Liver (tissue), 8 donors: ENCODE measurements at regions not wholly inside any gene's neighbourhood (a gene's known extent, or its start where the extent isn't known, plus 50 kb on each side); places are given as distances from the start of the nearest gene placed in this dataset.

ENCODE experiments used
- DNase-seq: peaks from one replicate; pipeline ENCODE4 v3.0.0-alpha.2; 2017; ENCODE audit warnings: low spot score
- H3K27ac ChIP-seq, 2 donors: one replicate each; pipeline ENCODE4 v1.7.0; 2013; ENCODE audit warnings: inconsistent platforms in 2 of 2, low read length in 2 of 2, control low read depth in 1 of 2, low read depth in 1 of 2, mild to moderate bottlenecking in 1 of 2
- H3K27me3 ChIP-seq, 4 donors: one replicate each; pipeline versions ENCODE4 v1.6.1 to v1.7.0; 2013; ENCODE audit warnings: low read length in 3 of 4, inconsistent platforms in 1 of 4, mild to moderate bottlenecking in 1 of 4, moderate library complexity in 1 of 4; ENCODE audit not compliant: control insufficient read depth in 4 of 4, insufficient read depth in 4 of 4
- H3K36me3 ChIP-seq, 4 donors: one replicate each; pipeline versions ENCODE4 v1.6.1 to v1.7.0; 2013; ENCODE audit warnings: low read length in 3 of 4, mild to moderate bottlenecking in 3 of 4, low read depth in 1 of 4, moderate library complexity in 1 of 4; ENCODE audit not compliant: control insufficient read depth in 4 of 4, insufficient read depth in 3 of 4
- H3K4me1 ChIP-seq, 4 donors: one replicate each; pipeline versions ENCODE4 v1.6.1 to v1.7.0; 2013; ENCODE audit warnings: low read length in 3 of 4, mild to moderate bottlenecking in 3 of 4, moderate library complexity in 1 of 4; ENCODE audit not compliant: control insufficient read depth in 4 of 4, insufficient read depth in 4 of 4
- H3K4me3 ChIP-seq, 3 donors: one replicate each; pipeline versions ENCODE4 v1.6.1 to v1.7.0; 2013; ENCODE audit warnings: low read length in 3 of 3, control low read depth in 1 of 3, low read depth in 1 of 3, mild to moderate bottlenecking in 1 of 3
- H3K9ac ChIP-seq, 2 donors: one replicate each; pipeline ENCODE4 v1.7.0; 2013; ENCODE audit warnings: low read length in 2 of 2, mild to moderate bottlenecking in 2 of 2, moderate library complexity in 2 of 2, control low read depth in 1 of 2, low read depth in 1 of 2
- H3K9me3 ChIP-seq, 4 donors: one replicate each; pipeline versions ENCODE4 v1.6.1 to v1.7.0; 2013; ENCODE audit warnings: low read length in 3 of 4; ENCODE audit not compliant: control insufficient read depth in 4 of 4
- CTCF ChIP-seq: fragments of 150-350 bp; IDR thresholded peaks from 2 replicates; pipeline ENCODE4 v1.5.1; 2017; ENCODE audit warnings: improper control_type of control experiment, low read depth, low read length; ENCODE audit not compliant: missing input control
- EGR1 ChIP-seq, 2 donors: IDR thresholded peaks; 2 replicates each; pipeline ENCODE4 v1.6.1; 2016 to 2018; ENCODE audit warnings: antibody characterized with exemption in 2 of 2, low read depth in 2 of 2
- FOXA1 ChIP-seq: IDR thresholded peaks from 2 replicates; pipeline ENCODE4 v1.6.1; 2016; ENCODE audit warnings: antibody characterized with exemption
- GABPA ChIP-seq, 2 donors: IDR thresholded peaks in 1 of 2; conservative IDR thresholded peaks in 1 of 2; 2 replicates each; pipeline ENCODE4 v1.6.1; 2016; ENCODE audit warnings: antibody characterized with exemption in 2 of 2, mild to moderate bottlenecking in 1 of 2, moderate library complexity in 1 of 2
- HNF4A ChIP-seq, 2 donors: conservative IDR thresholded peaks; 2 replicates each; pipeline ENCODE4 v1.6.1; 2016; ENCODE audit warnings: antibody characterized with exemption in 2 of 2, mild to moderate bottlenecking in 2 of 2
- HNF4G ChIP-seq: IDR thresholded peaks from 2 replicates; pipeline ENCODE4 v1.6.1; 2016; ENCODE audit warnings: antibody characterized with exemption
- JUND ChIP-seq, 2 donors: IDR thresholded peaks; 2 replicates each; pipeline ENCODE4 v1.6.1; 2016; ENCODE audit warnings: antibody characterized with exemption in 2 of 2
- MAX ChIP-seq: IDR thresholded peaks from 2 replicates; pipeline ENCODE4 v1.6.1; 2016; ENCODE audit warnings: antibody characterized with exemption
- NR2F2 ChIP-seq: IDR thresholded peaks from 2 replicates; pipeline ENCODE4 v1.6.1; 2016; ENCODE audit warnings: antibody characterized with exemption
- RAD21 ChIP-seq, 2 donors: IDR thresholded peaks; 2 replicates each; pipeline ENCODE4 v1.6.1; 2016; ENCODE audit warnings: antibody characterized with exemption in 2 of 2, mild to moderate bottlenecking in 2 of 2
- REST ChIP-seq: IDR thresholded peaks from 2 replicates; pipeline ENCODE4 v1.6.1; 2016; ENCODE audit warnings: antibody characterized with exemption, mild to moderate bottlenecking
- RXRA ChIP-seq, 2 donors: IDR thresholded peaks; 2 replicates each; pipeline ENCODE4 v1.6.1; 2017 to 2018; ENCODE audit warnings: antibody characterized with exemption in 2 of 2, mild to moderate bottlenecking in 1 of 2
- TAF1 ChIP-seq: conservative IDR thresholded peaks from 2 replicates; pipeline ENCODE4 v1.6.1; 2016; ENCODE audit warnings: antibody characterized with exemption, mild to moderate bottlenecking
- YY1 ChIP-seq: IDR thresholded peaks from 2 replicates; pipeline ENCODE4 v1.6.1; 2016; ENCODE audit warnings: antibody characterized with exemption, mild to moderate bottlenecking
- WGBS: extraction: QIAGEN DNeasy Blood & Tissue Kit; methylation state at CpG from one replicate; pipeline ENCODE4 v1.1.7; 2013; 5-methylcytosine and 5-hydroxymethylcytosine counted together
- donor health status: healthy.
- donor health status: healthy.
- donor health status: healthy.
- donor health status: healthy.
- donor health status: healthy.

- Histone ChIP-seq H3K4me3 (no peak overlapping the region), H3K9ac (no peak overlapping the region), H3K27ac (no peak overlapping the region), H3K4me1 (no peaks in the 10 kb centered on the region), H3K36me3 (no peaks in the 10 kb centered on the region), H3K27me3 (no peaks in the 10 kb centered on the region), H3K9me3 (peaks cover 0 to 4% (median 0%) of the 10 kb centered on the region in 4 donors)
- WGBS = 60% methylated on average over 2 of the region's 2 CpGs
- TF ChIP-seq TAF1 (no peak), YY1 (no peak), RXRA (IDR thresholded peaks at IDR 0.05) (no peak), MAX (no peak), EGR1 (IDR thresholded peaks at IDR 0.05; ENCODE audit: low read depth in 2 of 2) (no peak), HNF4A (conservative IDR thresholded peaks at IDR 0.05) (no peak), FOXA1 (no peak), HNF4G (no peak), CTCF (no peak)
- no peak for DNase-seq
Measured at GRCh38 chr4:57219431-57219830, 109.2 kb upstream of the IGFBP7 start.

- TF ChIP-seq TAF1 = no peak
- TF ChIP-seq REST = no peak
- TF ChIP-seq RAD21 (IDR thresholded peaks at IDR 0.05) = no peak
- no peak for TF ChIP-seq CTCF
- TF ChIP-seq FOXA1 = no peak
- no peak for TF ChIP-seq NR2F2
- TF ChIP-seq RXRA (IDR thresholded peaks at IDR 0.05) = no peak
- TF ChIP-seq HNF4G = no peak
- no peak for TF ChIP-seq JUND (IDR thresholded peaks at IDR 0.05)
- no peak for TF ChIP-seq MAX
- TF ChIP-seq YY1 = no peak
- TF ChIP-seq GABPA (IDR thresholded peaks at IDR 0.05 in 1 of 2, conservative IDR thresholded peaks at IDR 0.05 in 1 of 2) = no peak
- H3K4me1 ChIP-seq = no peaks in the 10 kb centered on the region
- H3K27me3 ChIP-seq = no peaks in the 10 kb centered on the region
- H3K36me3 ChIP-seq = no peaks in the 10 kb centered on the region
- DNase-seq = no peak
- H3K9ac ChIP-seq = no peak overlapping the region
- H3K9me3 ChIP-seq = peaks cover 0 to 4% (median 0%) of the 10 kb centered on the region in 4 donors
- H3K27ac ChIP-seq = no peak overlapping the region
- H3K4me3 ChIP-seq = no peak overlapping the region
- WGBS = 87% methylated on average over 8 of the region's 8 CpGs
Measured at GRCh38 chr4:57214654-57215411, 104.6 kb upstream of the IGFBP7 start.
